ENCODE measurements at regions not wholly inside any gene's neighbourhood (a gene's known extent, or its start where the extent isn't known, plus 50 kb on each side); places are given as distances from the start of the nearest gene placed in this dataset.

DNA sequence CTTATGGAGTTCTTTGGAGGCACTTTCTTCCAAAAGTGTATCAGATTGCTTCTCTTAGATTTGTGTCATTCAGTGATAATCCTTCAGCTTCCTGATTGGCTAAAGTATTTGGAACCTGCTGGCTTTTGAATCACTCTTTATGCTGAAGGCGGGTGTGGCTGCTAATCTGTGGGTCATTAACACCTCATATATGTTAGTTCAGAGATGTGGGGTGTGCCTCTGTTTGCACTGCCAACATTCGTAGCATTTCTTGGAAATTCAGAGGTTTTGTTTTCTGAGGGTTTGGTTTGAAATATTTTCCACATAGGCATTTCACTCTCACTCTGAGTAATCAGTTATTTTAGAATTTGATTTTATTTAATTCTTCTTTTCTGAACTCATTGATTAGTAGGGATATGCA lies 1604.4 kb upstream of the ACVR2A start:
- DNase-seq = no peak

DNA sequence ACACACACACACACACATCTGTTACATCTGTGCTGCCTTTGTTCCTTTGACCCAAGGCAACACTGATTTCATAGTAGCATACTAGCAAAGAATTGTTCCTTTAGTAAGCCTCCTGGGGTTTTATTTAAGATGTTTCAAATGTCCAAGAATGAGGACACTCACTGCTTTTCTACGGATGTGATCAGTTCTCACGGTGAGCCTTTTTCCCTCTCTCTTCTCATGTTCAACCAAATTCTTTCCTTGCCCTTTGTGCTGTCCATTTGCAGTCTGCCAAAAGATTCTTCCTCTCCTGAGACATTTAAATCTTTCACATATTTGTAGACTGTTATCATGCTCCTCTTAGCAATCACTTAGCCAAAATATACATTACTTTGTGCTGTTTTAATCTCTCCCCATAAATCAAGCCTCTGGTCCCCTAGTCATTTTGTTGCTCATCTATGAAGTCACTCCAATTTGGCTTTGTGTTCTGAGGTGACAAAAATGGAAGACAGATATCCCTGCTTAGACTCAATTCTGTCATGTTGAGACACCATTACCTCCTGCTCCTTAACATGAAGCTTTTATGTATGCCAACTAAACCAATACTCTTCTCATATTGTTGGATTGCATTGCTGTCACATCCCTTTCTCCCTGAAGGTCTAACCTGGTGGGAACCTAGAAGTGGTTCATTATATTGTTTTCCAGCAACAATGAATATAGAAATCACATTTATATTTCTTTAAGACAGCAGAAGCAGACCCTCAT lies 1605.3 kb upstream of the ACVR2A start:
- DNase-seq = peak; percentile 92

DNA sequence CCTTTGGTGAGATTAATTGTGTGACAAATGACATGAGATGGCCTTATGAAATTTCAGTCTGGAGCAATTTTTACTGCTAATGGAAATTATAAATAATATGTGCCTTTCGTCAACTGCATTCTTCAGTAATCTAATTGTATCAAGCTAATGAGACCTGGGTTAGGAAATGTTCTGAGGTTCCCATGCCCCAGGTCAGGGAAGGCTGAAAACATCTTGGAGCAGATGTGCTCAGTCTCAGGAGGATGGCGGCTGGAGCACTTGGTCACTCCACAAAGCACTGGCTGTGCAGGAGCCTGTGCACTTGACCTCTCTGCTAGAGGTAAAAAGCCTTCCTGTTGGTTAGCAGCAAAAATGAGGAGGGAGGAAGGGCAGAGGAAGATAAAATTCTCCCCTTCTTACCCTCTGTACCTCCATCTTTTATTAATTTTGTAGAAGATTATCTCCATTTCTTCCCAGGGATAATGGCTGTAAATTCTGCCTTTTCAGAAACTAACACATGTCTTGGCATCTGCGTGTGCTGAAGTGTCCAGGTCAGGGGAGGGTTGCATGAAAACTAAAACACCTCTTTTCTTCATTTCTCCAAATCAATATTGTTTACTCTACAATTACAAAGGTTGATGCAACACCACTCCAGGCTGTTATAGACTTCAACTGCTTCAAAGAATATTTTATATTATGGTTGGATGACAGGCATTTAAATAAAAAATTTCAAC lies 1606.4 kb upstream of the ACVR2A start:
- no peak for DNase-seq

DNA sequence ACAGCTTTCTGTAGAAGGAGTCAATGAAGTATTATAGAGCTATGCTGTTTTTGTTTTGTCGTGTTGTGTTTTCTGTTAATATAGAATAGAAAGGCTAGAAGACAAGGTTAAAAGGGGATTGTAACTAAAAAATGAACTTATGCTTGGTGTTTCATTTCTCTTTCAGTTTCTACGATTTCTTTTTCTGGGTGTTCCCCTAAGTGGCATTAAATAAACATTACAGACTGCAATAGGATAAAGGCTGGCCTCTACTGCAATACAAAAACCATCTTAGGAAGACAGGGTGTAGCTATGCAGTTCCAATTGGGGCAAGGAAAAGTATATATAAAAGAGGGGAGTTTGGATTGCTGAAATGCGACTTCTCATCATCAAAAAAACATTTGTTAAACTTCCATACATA lies 1609.7 kb upstream of the ACVR2A start:
- no peak for DNase-seq

DNA sequence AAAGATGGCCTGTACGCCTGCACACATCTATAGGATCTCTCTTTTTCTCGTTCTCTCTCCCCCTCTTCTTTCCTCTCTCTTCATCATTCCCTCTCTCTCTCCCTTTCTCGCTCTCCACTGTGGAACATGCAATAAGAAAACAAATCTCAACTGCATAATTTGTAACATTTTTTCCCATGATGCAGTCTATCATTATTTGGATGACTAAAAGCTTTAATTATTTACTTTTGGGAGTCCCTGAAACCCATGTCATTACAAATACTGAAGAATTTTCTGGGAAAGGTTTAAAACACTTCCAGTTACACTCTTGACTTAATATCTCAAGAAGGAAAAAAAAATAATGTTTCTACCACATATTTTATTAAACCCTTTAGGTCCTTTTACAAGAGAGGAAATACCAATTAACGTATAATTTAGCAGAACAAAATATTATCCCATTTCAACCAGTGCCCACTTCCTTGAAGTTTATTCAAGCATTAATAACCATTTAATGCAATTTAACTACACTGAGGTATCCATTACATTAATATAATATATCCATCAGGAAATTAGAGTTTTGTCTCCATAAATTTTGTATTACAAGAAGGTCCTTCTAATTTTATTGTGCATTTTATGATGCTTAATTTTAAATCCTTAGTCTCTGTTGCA lies 1615.2 kb upstream of the ACVR2A start:
- no peak for DNase-seq

DNA sequence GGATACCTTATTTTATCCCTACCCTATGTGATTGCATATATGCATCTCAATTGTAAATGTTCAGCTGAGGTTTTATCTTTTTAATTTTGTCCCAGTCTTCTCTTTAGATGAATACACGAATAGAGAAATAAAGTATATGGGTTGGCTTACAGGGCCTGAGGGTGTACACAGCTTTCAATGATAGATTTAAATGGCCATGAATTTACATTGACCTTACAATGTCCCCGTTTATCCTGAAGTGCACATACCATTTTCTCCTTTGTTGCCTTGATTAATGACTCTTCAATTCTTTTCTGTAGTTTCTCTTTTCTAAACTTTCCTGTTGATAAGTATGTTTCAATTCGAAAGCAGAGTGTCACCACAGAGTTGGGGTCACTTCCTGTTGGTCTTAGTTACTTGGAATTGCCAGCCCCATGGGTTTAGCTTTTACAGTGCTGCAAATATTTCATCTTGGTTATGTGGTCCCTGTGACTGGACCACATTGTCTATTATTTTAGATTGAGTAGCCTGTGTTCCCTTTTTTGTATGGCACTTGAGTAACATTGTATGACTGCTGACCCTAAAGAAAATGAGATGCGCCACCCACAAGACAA lies 1616.3 kb upstream of the ACVR2A start:
- DNase-seq = no peak

DNA sequence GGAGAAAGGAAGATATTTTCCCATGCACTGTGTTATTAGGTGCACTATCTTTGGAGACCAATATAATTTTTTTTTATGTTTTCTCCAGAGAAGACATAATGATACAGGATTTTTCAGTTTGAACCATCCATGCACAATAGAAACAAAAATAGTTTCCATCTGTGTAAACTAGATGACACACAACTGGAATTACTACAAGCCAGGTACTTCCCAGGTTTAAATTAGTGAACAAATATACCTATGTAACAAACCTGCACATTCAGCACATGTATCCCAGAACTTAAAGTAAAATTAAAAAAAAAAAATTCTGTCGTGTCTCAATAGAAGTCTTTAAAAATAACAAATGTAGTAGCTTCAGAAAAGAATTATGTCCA lies 1616.8 kb upstream of the ACVR2A start:
- no peak for DNase-seq

DNA sequence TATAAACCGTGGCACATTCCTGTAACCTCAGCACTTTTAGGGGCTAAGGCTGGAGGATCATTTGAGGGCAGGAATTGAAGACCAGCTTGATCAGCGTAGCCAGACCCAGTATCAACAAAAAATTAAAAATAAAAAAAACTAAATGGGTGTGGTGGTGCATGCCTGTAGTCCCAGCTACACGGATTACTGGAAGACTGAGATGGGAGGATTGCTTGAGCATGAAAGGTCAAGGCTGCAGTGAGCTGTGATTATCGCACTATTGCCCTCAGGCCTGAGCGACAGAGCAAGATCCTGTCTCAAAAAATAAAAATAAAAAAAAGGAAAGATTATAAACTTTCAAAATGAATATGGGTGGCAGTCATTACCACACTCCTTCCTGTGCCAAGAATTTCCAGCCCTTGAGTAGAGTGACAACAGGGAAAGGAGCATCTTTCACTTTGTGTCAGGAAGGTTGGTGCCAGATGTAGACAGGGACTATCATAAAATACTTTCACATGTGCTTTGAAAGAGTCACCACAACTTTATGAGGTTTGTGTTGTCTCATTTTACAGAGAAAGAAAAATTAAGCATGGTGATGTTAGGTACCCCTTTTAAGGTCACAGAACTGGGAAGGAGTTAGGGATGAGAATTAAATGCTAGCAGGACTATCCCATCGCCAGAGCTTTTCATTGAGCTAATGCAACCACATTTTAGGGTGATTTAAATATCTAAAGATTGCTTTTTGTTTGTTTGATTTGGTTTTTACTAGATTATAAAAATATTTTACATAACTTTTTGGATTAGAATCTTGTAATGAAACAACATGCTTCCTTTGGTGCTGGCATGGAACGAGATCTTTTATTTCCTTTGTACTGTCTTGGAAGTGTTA lies 1617.4 kb upstream of the ACVR2A start:
- no peak for DNase-seq

DNA sequence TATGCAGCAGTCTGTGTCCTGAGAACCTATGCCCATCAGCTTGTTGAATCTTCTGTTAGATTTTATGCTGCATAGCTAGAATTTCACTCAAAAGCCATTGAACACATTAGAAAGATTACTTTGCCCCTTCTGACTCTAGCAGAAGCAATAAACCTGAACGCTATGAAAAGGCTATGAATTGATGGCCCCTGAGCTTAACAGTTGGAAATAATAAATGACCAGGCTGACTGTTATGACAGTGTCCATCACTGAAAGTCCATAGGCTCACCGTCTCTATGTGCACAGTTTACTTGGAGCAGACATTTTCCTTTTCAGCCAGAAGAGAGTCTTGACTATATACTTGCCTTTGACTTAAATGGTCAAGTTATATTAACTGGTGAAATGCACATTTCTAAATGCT lies 1618.8 kb upstream of the ACVR2A start:
- DNase-seq = no peak

DNA sequence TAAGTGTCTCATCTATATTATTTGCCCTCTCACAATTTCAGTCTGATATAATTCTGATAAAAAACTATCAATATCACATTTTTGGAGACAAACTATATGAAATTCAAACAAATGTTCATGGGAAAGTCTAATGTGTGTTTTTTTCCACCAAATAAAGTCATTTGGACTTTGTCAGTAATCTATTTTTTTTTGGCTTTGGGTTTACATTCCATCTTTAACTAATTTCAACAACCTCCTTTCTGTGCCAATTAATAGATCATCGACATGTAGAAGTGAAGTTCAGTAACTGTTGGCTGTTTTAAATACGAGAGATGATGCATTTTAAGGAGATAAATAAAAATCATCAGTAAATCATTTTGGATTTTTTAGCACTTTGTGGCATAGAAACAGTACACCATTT lies 1623.0 kb upstream of the ACVR2A start:
- no peak for DNase-seq

DNA sequence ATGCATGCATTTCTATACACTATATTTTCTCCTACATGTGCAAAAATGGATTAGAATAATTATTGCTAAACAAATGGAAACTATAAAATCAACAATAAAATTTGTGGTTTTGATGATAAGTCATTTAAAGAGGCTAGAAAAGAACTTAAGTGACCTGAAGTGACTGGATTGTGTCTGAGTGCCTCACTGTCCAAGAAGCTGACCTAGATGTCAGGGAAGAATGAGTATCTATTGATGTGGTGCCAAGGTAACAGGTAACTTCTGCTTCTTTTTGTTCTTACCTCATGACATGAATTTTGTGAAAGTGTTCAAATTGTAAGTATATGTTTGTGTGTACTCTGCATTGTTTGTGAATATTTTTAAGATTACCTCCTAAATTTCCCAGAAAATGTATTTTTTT lies 1623.9 kb upstream of the ACVR2A start:
- no peak for DNase-seq

DNA sequence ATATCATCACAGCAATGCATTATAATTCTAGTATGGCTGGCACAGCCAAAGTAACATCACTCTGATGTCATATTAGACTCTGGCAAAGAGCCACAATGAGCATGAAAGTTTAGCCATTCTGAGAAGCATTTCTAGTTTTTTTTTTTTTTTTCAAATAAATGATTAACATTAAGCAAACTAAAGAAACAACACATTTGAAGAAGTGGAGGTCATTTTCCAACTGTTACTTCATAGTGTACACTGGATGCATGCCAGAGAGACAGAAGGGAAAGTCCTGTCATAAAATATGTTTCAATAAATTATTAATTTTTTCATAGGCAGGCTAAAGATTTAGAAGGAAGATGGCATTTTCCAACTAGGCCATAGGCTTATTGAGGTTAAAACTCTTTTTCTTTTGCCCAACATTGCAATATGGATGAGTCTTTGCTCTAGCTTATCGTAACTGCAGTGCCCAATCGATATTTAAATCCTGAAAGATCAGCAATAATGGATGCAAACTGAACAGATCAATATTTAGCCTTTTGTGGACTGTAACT lies 1630.4 kb upstream of the ACVR2A start:
- DNase-seq = no peak

DNA sequence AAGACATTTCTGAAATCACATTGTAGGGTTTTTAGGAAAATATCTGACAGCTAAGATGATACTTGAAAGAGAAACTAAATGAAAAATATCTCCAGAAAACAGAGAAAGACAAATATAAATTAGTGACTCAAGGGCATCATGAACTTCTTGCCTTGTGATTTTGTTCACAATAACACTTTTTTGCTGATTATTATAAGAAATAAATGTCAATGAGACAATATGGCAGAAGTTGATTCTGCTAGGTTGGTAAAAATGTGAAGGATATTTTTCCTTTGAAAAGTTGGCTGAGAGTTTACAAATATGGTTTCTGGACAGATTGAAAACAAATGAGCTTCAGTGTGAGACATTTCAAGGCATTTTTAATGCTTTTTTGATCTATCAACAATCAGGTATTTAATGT lies 1631.2 kb upstream of the ACVR2A start:
- no peak for DNase-seq

DNA sequence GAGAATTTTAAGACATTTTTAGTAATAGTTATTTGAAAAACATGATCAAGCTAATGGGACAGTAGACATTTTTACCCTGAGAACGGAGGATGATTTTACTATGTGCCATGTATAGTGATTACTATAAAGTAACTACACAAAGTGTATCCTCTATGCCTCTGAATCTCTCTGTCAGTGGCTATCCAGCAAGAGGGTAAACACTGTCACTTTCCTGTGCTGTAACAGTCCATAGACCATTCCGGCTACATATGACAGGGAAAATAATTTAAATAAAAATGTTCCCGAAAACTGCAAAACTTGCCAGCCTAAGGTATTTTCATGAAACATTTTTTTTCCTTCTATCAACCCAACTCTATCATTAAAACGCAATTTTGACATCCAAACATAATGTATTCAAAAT lies 1632.2 kb upstream of the ACVR2A start:
- no peak for DNase-seq

DNA sequence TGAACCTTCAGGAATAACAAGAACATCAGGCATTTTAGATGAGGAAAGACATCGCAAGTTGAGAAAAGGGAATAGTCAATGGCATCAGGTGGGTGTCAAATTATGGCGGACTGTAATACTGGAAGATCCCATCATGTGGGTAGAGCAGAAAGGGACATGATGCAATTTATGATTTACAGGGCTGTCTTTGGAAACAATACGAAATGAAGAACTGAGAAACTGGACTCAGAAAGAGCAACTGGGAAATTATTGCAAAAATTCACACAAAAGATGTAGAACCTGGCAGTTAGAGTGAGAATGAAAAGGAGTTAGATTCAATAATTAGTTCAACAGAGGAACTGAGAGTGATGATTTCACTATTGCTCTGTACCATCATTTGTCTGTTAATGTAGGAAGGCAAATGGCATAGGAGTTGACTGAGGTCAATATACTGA lies 1635.0 kb upstream of the ACVR2A start:
- DNase-seq = no peak

DNA sequence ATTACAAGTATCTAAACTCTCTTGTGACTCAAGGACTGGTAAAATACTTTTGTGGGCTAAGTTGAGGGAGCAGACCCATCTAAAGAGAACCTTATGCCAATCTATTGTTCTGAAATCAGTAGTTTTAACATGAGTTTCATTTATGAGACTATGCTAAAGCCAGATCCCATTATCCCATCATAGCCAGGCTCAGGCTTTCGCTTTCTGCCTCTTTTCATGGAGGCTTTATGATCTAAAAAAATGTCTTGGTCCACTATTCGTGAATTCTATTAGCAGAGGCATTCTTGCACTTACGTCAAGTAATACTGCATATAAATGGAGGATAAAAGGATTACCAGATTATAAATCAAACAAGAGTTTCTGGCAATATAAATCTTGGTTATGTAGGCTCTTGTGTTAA lies 1636.9 kb upstream of the ACVR2A start:
- DNase-seq = no peak

DNA sequence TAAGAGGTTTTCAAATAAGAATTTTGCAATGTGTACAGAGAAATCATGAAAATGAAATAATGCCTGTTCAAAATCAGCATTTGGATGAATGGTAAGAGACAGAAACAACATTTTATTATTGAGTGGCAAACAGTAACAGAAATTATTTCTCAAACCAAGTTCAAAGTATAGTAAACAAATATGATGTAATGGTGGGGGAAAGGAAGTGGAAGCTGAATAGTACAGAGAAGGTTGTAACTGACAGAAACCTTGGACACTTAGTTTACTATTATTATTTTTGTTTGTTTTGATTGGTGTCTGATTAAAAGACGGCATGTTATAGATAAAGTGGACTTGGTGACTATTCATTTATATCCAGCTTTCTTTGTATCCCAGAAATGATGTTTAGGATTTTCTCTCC lies 1637.4 kb upstream of the ACVR2A start:
- DNase-seq = no peak

DNA sequence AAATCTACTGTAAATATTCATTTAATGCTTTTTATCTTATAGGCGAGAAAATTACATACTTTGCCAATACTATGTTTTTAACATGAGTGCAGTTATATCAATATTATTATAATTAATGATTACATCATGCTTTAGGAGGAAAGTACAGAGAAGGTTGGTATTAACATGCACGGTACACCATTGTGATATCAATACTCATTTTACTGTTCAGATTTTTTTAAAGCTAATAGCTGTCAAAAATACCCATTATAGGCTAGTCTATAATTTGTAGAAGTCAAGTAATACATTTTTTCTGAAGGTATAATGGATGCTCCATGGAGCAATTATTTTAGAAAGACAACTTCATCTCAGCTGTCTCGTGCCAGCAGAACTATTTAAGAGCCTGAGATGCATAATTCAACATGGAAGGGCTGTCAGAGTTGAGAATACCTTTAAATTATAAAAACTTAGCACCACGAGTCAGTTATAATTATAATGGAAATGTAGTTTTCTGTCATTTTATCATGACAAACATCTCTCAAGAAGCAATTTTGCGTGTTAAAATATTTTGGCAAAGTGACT lies 1641.7 kb upstream of the ACVR2A start:
- DNase-seq = no peak

DNA sequence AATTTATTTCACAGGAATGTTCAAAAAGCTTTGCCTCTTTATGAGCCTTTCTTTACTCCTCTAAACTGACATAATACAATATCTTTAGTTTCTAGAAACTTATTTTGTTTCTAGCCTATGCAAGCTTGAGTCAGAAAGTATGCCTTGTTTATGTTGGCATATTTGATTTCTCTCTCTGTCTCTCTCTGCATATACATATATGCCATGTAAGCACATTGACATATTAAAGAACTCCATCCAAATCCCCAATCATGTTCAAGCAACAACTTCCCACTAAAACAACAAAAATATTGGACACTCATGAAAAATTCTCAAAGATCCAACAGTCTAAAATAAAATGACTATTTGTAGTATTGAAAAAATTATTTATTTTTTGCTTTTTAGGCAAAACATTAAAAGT lies 1651.2 kb upstream of the ACVR2A start:
- no peak for DNase-seq

DNA sequence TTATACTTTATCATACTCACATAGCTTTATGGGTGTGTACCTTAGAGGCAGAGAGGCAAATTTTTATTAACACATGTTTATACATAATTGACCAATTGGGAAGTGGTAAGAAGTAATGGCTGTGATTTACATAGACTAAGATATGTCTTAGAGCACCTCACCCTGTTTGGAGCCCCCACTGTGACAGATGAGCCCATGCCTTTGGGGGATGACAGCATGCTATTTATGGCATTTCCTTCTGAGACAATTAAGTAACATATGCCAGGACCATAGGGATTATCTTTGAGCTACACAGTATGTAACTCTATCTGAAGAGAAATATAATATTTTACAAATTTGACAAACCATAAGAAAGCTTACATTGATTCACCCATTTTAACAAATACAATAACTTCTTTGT lies 1655.3 kb upstream of the ACVR2A start:
- no peak for DNase-seq

DNA sequence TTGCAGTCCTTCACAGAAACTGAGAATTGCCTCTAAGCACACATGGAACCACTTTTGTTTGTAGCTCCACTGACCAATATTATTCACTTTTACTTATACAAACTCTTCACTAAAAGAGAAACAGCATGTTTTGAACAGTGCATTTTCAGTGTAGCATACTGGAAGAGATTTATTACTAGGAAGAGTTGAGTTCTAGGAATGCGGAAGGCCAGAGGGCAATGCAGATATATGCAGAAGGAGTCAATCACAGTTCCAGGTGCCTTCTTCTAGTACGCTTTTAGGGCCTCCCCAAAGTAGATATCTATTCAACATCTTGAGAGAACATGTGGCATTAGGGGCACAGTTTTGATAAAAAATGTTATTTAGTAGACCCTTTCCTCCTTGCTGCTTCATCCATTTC lies 1654.0 kb upstream of the ZEB2 start:
- DNase-seq = no peak

DNA sequence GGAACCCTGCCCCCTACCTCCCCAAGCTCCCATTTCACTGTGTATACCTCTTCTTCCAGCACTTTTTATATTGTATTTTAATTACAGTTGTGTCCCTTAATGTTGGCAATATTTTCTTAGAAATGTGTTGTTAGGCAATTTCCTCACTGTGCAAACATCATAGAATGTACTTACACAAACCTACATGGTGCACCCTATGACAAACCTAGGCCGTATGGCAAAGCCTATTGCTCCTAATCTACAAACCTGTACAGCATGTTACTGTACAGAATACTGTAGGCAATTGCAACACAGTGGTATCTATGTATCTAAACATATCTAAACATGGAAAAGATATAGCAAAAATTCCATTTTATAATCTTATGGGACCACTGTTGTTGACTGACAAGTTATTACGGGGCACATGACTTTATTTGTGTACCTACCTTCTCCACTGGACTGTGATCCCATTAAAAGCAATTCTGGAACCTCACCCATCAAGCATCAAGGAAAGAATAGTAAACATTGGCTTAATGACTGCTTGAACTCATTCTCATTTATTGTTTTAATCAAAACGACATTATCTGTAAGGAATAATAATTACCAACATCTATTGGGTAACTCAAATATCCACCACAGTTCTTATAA lies 1641.5 kb upstream of the ZEB2 start:
- no peak for DNase-seq

Measured in EL (cell line).